HepG2 (cell line): ENCODE measurements at regions not wholly inside any gene's neighbourhood (a gene's known extent, or its start where the extent isn't known, plus 50 kb on each side); places are given as distances from the start of the nearest gene placed in this dataset.

Source experiments
- ATAC-seq: fragments of 200-7000 bp; cut with Tn5 transposase; 3 replicates; pipeline ENCODE4 v1.9.1; 2020; ENCODE audit warnings: mild to moderate bottlenecking, moderate library complexity
- BruUV-seq: library from RNA; stranded (reverse); fragments of 400-500 nt; replicated peaks from 2 replicates; lab custom pipeline; 2021; lab: Mats Ljungman, UMichigan
- CTCF ChIA-PET: fragments of 300-600 bp; formaldehyde crosslinking; extraction: SDS; loops from one replicate; lab custom pipeline; 2021; ENCODE audit warnings: low total read pairs, inconsistent platforms, low intra/inter-chr PET ratio; lab: Yijun Ruan, JAX
- POLR2A ChIA-PET: fragments of 350-600 bp; sonication (Branson Sonifier 250); formaldehyde crosslinking; loops from one replicate; lab custom pipeline; 2020; ENCODE audit warnings: antibody characterized with exemption, inconsistent platforms; lab: Yijun Ruan, JAX
- DNase-seq: peaks from one replicate; pipeline ENCODE4 v3.0.0-alpha.2; 2015; ENCODE audit warnings: low spot score
- FAIRE-seq: peaks from 3 replicates; lab custom pipeline; 2011; peaks lifted over from hg19 to GRCh38; lab: Jason Lieb, UNC
- H2AFZ ChIP-seq: one replicate; pipeline ENCODE4 v1.6.1; 2011; ENCODE audit warnings: low read length, inconsistent platforms
- H3K27ac ChIP-seq: fragments of 300-600 bp; 3 replicates; pipeline ENCODE4 v1.8.0; 2011; ENCODE audit warnings: mixed run types, mild to moderate bottlenecking, mixed read lengths, low read length, inconsistent platforms; ENCODE audit not compliant: insufficient read depth; ENCODE audit errors: extremely low read length
- H3K27me3 ChIP-seq, 2 experiments: fragments of 200-600 bp in 1 of 2; 2 replicates in 1 of 2; 3 replicates in 1 of 2; pipeline versions ENCODE4 v1.6.0 to v1.8.0; 2011; ENCODE audit warnings: low read length in 2 of 2, mild to moderate bottlenecking in 2 of 2, moderate library complexity in 2 of 2, inconsistent platforms in 1 of 2; ENCODE audit not compliant: insufficient read depth in 2 of 2, control insufficient read depth in 1 of 2
- H3K36me3 ChIP-seq, 2 experiments: fragments of 200-600 bp in 1 of 2; replicated peaks in 1 of 2; 2 replicates in 1 of 2; 3 replicates in 1 of 2; pipeline versions ENCODE4 v1.5.1 to v1.8.0; 2011; ENCODE audit warnings: low read length in 2 of 2, inconsistent platforms in 1 of 2; ENCODE audit not compliant: insufficient read depth in 2 of 2, control insufficient read depth in 1 of 2
- H3K4me1 ChIP-seq: 2 replicates; pipeline ENCODE4 v1.5.1; 2012; ENCODE audit warnings: low read length, inconsistent platforms; ENCODE audit not compliant: insufficient read depth
- H3K4me2 ChIP-seq: 2 replicates; pipeline ENCODE4 v1.6.0; 2011; ENCODE audit warnings: low read depth, low read length, inconsistent platforms
- H3K4me3 ChIP-seq, 3 experiments: fragments of 200-600 bp in 1 of 3; sonication (generic), shearing (Covaris generic) in 1 of 3; replicated peaks in 1 of 3; 2 replicates each; pipeline ENCODE4 v1.5.1; 2011 to 2016; ENCODE audit warnings: low read length in 3 of 3, inconsistent platforms in 2 of 3, low read depth in 2 of 3, mild to moderate bottlenecking in 2 of 3, control low read depth in 1 of 3, mixed read lengths in 1 of 3; ENCODE audit not compliant: insufficient read depth in 1 of 3
- H3K79me2 ChIP-seq: one replicate; pipeline ENCODE4 v1.6.1; 2011; ENCODE audit warnings: low read length, inconsistent platforms; ENCODE audit not compliant: insufficient read depth
- H3K9ac ChIP-seq: 2 replicates; pipeline ENCODE4 v1.6.0; 2011; ENCODE audit warnings: mild to moderate bottlenecking, low read depth, low read length, inconsistent platforms; ENCODE audit not compliant: insufficient read depth
- H3K9me3 ChIP-seq: 2 replicates; pipeline ENCODE4 v1.5.1; 2012; ENCODE audit warnings: mild to moderate bottlenecking, low read length
- H4K20me1 ChIP-seq: 2 replicates; pipeline ENCODE4 v1.6.0; 2011; ENCODE audit warnings: inconsistent platforms, mild to moderate bottlenecking, low read length, moderate library complexity; ENCODE audit not compliant: insufficient read depth
- CCDC6 ChIP-seq: sonication (generic); formaldehyde crosslinking; IDR thresholded peaks from 2 replicates; pipeline ENCODE4 v1.8.1; 2022; ENCODE audit warnings: mild to moderate bottlenecking, missing genetic modification reagents, moderate library complexity
- FOXK1 ChIP-seq: sonication (generic); formaldehyde crosslinking; IDR thresholded peaks from 2 replicates; pipeline ENCODE4 v1.4.0; 2020; ENCODE audit warnings: low read depth, missing genetic modification reagents, borderline replicate concordance
- GATAD1 ChIP-seq: IDR thresholded peaks from 2 replicates; pipeline ENCODE4 v1.6.1; 2016; ENCODE audit warnings: missing genetic modification reagents, missing compliant biosample characterization
- GLI4 ChIP-seq: sonication (generic); formaldehyde crosslinking; IDR thresholded peaks from 2 replicates; pipeline ENCODE4 v1.5.1; 2020; ENCODE audit warnings: missing genetic modification reagents, mild to moderate bottlenecking, moderate library complexity, borderline replicate concordance
- NBN ChIP-seq: fragments of 450-650 bp; conservative IDR thresholded peaks from 2 replicates; pipeline ENCODE4 v1.6.1; 2017
- NPAS2 ChIP-seq: sonication (generic); formaldehyde crosslinking; IDR thresholded peaks from 2 replicates; pipeline ENCODE4 v1.8.0; 2022; ENCODE audit warnings: mild to moderate bottlenecking, missing genetic modification reagents, borderline replicate concordance
- NR2F1 ChIP-seq, 2 experiments: fragments of 450-650 bp in 1 of 2; formaldehyde crosslinking in 1 of 2; IDR thresholded peaks; 2 replicates each; pipeline versions ENCODE4 v1.5.0 to v1.6.1; 2016 to 2020; ENCODE audit warnings: mild to moderate bottlenecking in 1 of 2, missing compliant biosample characterization in 1 of 2, missing genetic modification reagents in 1 of 2, moderate library complexity in 1 of 2
- REL ChIP-seq: sonication (generic); formaldehyde crosslinking; conservative IDR thresholded peaks from 2 replicates; pipeline ENCODE4 v1.8.0; 2022; ENCODE audit warnings: mild to moderate bottlenecking, missing genetic modification reagents, moderate library complexity
- SSRP1 ChIP-seq: IDR thresholded peaks from 2 replicates; pipeline ENCODE4 v1.6.1; 2016; ENCODE audit warnings: control low read depth
- XRCC5 ChIP-seq: fragments of 200-400 bp; formaldehyde crosslinking; optimal IDR thresholded peaks from 2 replicates; pipeline ENCODE3; 2017; ENCODE audit warnings: mild to moderate bottlenecking, low read length
- ZBTB3 ChIP-seq: sonication (generic); formaldehyde crosslinking; IDR thresholded peaks from 2 replicates; pipeline ENCODE4 v1.4.0; 2020; ENCODE audit warnings: low read depth, mild to moderate bottlenecking, moderate library complexity, missing genetic modification reagents, borderline replicate concordance
- ZBTB44 ChIP-seq: sonication (generic); formaldehyde crosslinking; IDR thresholded peaks from 2 replicates; pipeline ENCODE4 v1.4.0; 2020; ENCODE audit warnings: missing genetic modification reagents
- ZFAT ChIP-seq: sonication (generic); formaldehyde crosslinking; conservative IDR thresholded peaks from 2 replicates; pipeline ENCODE4 v1.8.1; 2023; ENCODE audit warnings: missing genetic modification reagents, inconsistent platforms
- ZFP90 ChIP-seq: sonication (generic); formaldehyde crosslinking; IDR thresholded peaks from 2 replicates; pipeline ENCODE4 v1.8.0; 2022; ENCODE audit warnings: missing genetic modification reagents, mild to moderate bottlenecking, inconsistent platforms, borderline replicate concordance
- ZNF101 ChIP-seq: sonication (generic); formaldehyde crosslinking; IDR thresholded peaks from 2 replicates; pipeline ENCODE4 v1.4.0; 2020; ENCODE audit warnings: mild to moderate bottlenecking, low read depth, missing genetic modification reagents, borderline replicate concordance
- ZNF33A ChIP-seq: sonication (generic); formaldehyde crosslinking; IDR thresholded peaks from 2 replicates; pipeline ENCODE4 v1.5.1; 2020; ENCODE audit warnings: missing genetic modification reagents, mild to moderate bottlenecking, moderate library complexity, borderline replicate concordance
- WGBS: methylation state at CpG from one replicate; pipeline ENCODE4 v1.1.6; 2017; ENCODE audit warnings: low lambda C conversion rate; 5-methylcytosine and 5-hydroxymethylcytosine counted together
- in situ Hi-C: cut with HindIII; loops from 2 replicates; pipeline ENCODE4 v1.10.0; 2017; ENCODE audit warnings: low pct_unique_long_range_greater_than_20kb; ENCODE audit not compliant: extremely low pct_ligation_motif_present
- intact Hi-C: fragments of 100-400 bp; cut with micrococcal nuclease; formaldehyde crosslinking; loops from one replicate; pipeline ENCODE4 v1.10.0; 2022; ENCODE audit not compliant: unreplicated experiment
- TF ChIP-seq, protein P1 (sequence below): sonication (generic); formaldehyde crosslinking; IDR thresholded peaks from 2 replicates; pipeline ENCODE4 v1.4.0; 2020; ENCODE audit warnings: low read depth, missing genetic modification reagents
- TF ChIP-seq, protein P2 (sequence below): sonication (generic); formaldehyde crosslinking; IDR thresholded peaks from 2 replicates; pipeline ENCODE4 v1.8.1; 2023; ENCODE audit warnings: mild to moderate bottlenecking, missing genetic modification reagents

GRCh38 chr13:73683746-73684145, 450.5 kb downstream of the KLF12 start (continued):
- TF ChIP-seq, protein P1, sequence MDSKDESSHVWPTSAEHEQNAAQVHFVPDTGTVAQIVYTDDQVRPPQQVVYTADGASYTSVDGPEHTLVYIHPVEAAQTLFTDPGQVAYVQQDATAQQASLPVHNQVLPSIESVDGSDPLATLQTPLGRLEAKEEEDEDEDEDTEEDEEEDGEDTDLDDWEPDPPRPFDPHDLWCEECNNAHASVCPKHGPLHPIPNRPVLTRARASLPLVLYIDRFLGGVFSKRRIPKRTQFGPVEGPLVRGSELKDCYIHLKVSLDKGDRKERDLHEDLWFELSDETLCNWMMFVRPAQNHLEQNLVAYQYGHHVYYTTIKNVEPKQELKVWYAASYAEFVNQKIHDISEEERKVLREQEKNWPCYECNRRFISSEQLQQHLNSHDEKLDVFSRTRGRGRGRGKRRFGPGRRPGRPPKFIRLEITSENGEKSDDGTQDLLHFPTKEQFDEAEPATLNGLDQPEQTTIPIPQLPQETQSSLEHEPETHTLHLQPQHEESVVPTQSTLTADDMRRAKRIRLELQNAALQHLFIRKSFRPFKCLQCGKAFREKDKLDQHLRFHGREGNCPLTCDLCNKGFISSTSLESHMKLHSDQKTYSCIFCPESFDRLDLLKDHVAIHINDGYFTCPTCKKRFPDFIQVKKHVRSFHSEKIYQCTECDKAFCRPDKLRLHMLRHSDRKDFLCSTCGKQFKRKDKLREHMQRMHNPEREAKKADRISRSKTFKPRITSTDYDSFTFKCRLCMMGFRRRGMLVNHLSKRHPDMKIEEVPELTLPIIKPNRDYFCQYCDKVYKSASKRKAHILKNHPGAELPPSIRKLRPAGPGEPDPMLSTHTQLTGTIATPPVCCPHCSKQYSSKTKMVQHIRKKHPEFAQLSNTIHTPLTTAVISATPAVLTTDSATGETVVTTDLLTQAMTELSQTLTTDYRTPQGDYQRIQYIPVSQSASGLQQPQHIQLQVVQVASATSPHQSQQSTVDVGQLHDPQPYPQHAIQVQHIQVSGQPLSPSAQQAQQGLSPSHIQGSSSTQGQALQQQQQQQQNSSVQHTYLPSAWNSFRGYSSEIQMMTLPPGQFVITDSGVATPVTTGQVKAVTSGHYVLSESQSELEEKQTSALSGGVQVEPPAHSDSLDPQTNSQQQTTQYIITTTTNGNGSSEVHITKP: no peak
- TF ChIP-seq ZNF33A: no peak
- no peak for TF ChIP-seq NBN
- TF ChIP-seq, all 625 proteins: peak for 0

GRCh38 chr13:73681779-73682178, 452.4 kb downstream of the KLF12 start:
- FAIRE-seq (no peak), DNase-seq (no peak), ATAC-seq (no peak)
- Histone ChIP-seq H3K9ac (no peak overlapping the region), H3K4me2 (no peak overlapping the region), H3K4me1 (no peaks in the 10 kb centered on the region), H3K79me2 (no peaks in the 10 kb centered on the region), H4K20me1 (no peaks in the 10 kb centered on the region), H3K27ac (no peak overlapping the region), H3K27me3 (no peaks in the 10 kb centered on the region), H3K36me3 (no peaks in the 10 kb centered on the region), H3K9me3 (no peaks in the 10 kb centered on the region), H2AFZ (no peak overlapping the region), H3K4me3 (no peak overlapping the region)
- ChIA-PET CTCF (no interaction called here), POLR2A (no interaction called here)
- in situ Hi-C loops (no loop called here), intact Hi-C loops (no loop called here)
- no TSS peak for BruUV-seq
- WGBS: 17% methylated on average over 1 of the region's 2 CpGs
- TF ChIP-seq SSRP1 (CRISPR knock-in tag) (no peak), NR2F1 (CRISPR knock-in tag; IDR thresholded peaks at IDR 0.05) (no peak), NPAS2 (CRISPR knock-in tag) (no peak), XRCC5 (no peak), CCDC6 (CRISPR knock-in tag) (no peak), ZBTB44 (no peak), GATAD1 (CRISPR knock-in tag) (no peak), ZFP90 (no peak), GLI4 (CRISPR knock-in tag) (no peak), ZNF101 (CRISPR knock-in tag) (no peak), FOXK1 (CRISPR knock-in tag) (no peak), REL (CRISPR knock-in tag) (no peak), ZBTB3 (CRISPR knock-in tag) (no peak), ZFAT (no peak)
- TF ChIP-seq, protein P2, sequence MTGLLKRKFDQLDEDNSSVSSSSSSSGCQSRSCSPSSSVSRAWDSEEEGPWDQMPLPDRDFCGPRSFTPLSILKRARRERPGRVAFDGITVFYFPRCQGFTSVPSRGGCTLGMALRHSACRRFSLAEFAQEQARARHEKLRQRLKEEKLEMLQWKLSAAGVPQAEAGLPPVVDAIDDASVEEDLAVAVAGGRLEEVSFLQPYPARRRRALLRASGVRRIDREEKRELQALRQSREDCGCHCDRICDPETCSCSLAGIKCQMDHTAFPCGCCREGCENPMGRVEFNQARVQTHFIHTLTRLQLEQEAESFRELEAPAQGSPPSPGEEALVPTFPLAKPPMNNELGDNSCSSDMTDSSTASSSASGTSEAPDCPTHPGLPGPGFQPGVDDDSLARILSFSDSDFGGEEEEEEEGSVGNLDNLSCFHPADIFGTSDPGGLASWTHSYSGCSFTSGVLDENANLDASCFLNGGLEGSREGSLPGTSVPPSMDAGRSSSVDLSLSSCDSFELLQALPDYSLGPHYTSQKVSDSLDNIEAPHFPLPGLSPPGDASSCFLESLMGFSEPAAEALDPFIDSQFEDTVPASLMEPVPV (CRISPR knock-in tag): no peak
